ENCODE measurements at regions not wholly inside any gene's neighbourhood (a gene's known extent, or its start where the extent isn't known, plus 50 kb on each side); places are given as distances from the start of the nearest gene placed in this dataset.

DNA sequence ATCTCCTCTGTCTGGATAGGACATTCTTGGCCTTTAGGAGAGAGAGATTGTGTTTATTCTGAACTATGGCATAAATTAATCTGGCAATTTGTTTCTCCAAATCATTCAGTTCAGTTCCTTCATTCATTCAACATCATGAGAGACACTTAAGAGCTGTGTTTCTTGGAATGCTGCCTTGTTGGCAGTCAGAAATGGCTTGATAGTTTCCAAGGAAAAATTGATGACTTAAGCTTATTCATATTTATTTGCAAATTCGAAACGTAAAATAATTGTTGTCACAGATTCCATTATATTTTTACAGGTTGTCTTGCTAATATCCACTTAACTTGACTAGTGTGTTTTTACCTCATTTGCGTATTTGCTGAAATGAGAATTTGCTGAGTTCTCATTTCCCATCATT, 393.0 kb downstream of the C12orf75 start:
- H3K27ac ChIP-seq = no peak overlapping the region
- TF ChIP-seq, protein P1, sequence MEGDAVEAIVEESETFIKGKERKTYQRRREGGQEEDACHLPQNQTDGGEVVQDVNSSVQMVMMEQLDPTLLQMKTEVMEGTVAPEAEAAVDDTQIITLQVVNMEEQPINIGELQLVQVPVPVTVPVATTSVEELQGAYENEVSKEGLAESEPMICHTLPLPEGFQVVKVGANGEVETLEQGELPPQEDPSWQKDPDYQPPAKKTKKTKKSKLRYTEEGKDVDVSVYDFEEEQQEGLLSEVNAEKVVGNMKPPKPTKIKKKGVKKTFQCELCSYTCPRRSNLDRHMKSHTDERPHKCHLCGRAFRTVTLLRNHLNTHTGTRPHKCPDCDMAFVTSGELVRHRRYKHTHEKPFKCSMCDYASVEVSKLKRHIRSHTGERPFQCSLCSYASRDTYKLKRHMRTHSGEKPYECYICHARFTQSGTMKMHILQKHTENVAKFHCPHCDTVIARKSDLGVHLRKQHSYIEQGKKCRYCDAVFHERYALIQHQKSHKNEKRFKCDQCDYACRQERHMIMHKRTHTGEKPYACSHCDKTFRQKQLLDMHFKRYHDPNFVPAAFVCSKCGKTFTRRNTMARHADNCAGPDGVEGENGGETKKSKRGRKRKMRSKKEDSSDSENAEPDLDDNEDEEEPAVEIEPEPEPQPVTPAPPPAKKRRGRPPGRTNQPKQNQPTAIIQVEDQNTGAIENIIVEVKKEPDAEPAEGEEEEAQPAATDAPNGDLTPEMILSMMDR (conservative IDR thresholded peaks at IDR 0.05) = no peak

DNA sequence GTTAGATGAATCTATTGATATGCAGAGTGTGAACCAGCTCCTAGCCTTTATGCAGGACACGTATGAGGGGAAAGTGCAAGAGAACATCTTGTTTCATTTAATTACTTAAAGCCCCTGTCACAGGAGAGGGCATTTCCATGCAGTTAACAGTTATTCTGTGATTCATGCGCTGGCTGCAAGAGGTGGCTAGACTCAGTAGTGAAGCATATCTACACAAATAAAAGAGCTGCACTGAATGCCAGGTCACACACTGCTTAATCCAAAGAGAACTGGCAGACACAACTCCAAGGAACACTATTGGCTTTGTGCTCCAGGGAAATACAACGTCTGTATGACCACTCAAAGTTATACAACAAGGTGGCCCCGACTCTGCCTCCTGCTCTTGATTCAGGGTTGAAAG, 394.1 kb downstream of the C12orf75 start:
- TF ChIP-seq, protein P1 (conservative IDR thresholded peaks at IDR 0.05) = no peak
- H3K27ac ChIP-seq = no peak overlapping the region

GRCh38 chr12:105725054-105725453, 394.6 kb downstream of the C12orf75 start:
- TF ChIP-seq, protein P1 (conservative IDR thresholded peaks at IDR 0.05) = no peak
- no peak overlapping the region for H3K27ac ChIP-seq

DNA sequence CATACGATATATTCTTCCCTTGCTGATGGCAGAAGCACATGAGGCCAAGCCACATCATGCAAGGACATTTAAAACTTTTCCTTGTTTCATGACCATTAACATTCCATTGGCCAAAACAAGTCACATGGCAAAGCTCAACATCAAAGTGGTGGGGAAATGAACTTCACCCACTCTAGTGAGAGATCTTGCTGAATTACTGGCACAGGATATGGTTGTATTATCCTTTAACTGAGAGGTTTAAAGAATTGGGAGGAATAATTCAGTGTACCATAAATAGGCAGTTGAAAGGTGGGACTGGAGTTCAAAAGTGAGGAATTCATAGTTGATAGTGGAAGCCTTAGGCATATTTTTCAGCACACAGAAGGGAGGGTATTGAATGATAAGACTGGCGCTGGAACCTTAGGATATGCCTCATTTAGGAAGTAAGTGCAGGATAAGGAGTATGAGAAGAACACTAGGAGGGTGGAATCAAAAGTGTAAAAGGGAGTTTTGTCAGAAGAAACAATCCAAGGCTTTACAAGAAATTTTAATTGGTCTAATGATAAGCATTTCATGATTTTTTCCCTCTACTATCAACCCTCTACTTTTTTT, 398.8 kb downstream of the C12orf75 start:
- H3K27ac ChIP-seq = no peak overlapping the region
- TF ChIP-seq, protein P1 (conservative IDR thresholded peaks at IDR 0.05) = no peak

DNA sequence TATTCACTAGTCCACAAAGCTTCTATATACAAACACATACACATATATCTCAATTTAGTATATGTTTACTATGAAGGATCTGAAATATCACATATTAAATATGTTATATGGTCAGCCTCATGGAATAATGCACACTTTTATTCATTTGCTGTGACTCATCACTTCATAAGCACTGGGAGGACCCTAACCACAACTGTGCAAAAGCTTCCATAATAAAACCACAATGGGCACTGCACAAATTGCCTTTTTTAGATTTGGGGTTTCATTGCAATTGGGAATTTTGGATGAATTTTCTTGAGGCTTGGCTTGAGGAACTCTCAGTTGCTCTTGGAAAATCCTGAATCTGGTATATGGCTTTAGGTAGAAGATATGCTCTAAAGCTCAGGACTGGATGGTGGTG, 399.4 kb downstream of the C12orf75 start:
- no peak overlapping the region for H3K27ac ChIP-seq
- TF ChIP-seq, protein P1 (conservative IDR thresholded peaks at IDR 0.05) = no peak

- H3K27ac ChIP-seq = no peak overlapping the region
- TF ChIP-seq, protein P1 (conservative IDR thresholded peaks at IDR 0.05) = no peak
Observed at GRCh38 chr12:105733579-105733978, 403.1 kb downstream of the C12orf75 start.

- TF ChIP-seq, protein P1 (conservative IDR thresholded peaks at IDR 0.05) = no peak
- H3K27ac ChIP-seq = no peak overlapping the region
Observed at GRCh38 chr12:105736498-105736897, 402.3 kb downstream of the NUAK1 start.

Data from VCaP (cell line).